AG08396 (cell line): ENCODE measurements at regions not wholly inside any gene's neighbourhood (a gene's known extent, or its start where the extent isn't known, plus 50 kb on each side); places are given as distances from the start of the nearest gene placed in this dataset.
A peak's percentile ranks its signal among the peaks of the same experiment; 100 is the strongest.
"Not testable (repeated sequence)": the region's sequence is repeated elsewhere in the genome, so short reads cannot be mapped to it uniquely, and the experiment has no call there.

Experiments
- DNase-seq: peaks from one replicate; pipeline ENCODE4 v3.0.0; 2012; ENCODE audit warnings: low spot score, mixed read lengths

GRCh38 chr18:2223849-2224248, 347.5 kb downstream of the METTL4 start:
- DNase-seq = peak; percentile 10

GRCh38 chr18:2236232-2236631, 335.1 kb downstream of the METTL4 start:
- no peak for DNase-seq

- no peak for DNase-seq
These were observed 333.6 kb downstream of the METTL4 start for GRCh38 chr18:2237706-2238105.

GRCh38 chr18:2240311-2240705, 331.0 kb downstream of the METTL4 start:
- peak; percentile 44 for DNase-seq

- no peak for DNase-seq
These were observed 326.7 kb downstream of the METTL4 start for GRCh38 chr18:2244641-2245040.

- DNase-seq = not testable (repeated sequence)
These were observed 324.2 kb downstream of the METTL4 start for GRCh38 chr18:2247101-2247500.

- DNase-seq = no peak
These were observed 316.3 kb downstream of the METTL4 start for GRCh38 chr18:2254977-2255376.

GRCh38 chr18:2256577-2256976, 314.7 kb downstream of the METTL4 start:
- DNase-seq = no peak

- no peak for DNase-seq
These were observed 312.4 kb downstream of the METTL4 start for GRCh38 chr18:2258954-2259353.

- no peak for DNase-seq
These were observed 307.9 kb downstream of the METTL4 start for GRCh38 chr18:2263303-2263890.

- DNase-seq = no peak
These were observed 296.7 kb downstream of the METTL4 start for GRCh38 chr18:2274613-2275012.

GRCh38 chr18:2281086-2281485, 290.2 kb downstream of the METTL4 start:
- DNase-seq = no peak

- DNase-seq = no peak
These were observed 289.6 kb downstream of the METTL4 start for GRCh38 chr18:2281523-2282199.

GRCh38 chr18:2293109-2293839, 278.0 kb downstream of the METTL4 start:
- DNase-seq = no peak

GRCh38 chr18:2301316-2301715, 270.0 kb downstream of the METTL4 start:
- no peak for DNase-seq

GRCh38 chr18:2302012-2302411, 269.3 kb downstream of the METTL4 start:
- no peak for DNase-seq

GRCh38 chr18:2302628-2303516, 268.4 kb downstream of the METTL4 start:
- DNase-seq = peak; percentile 35

- DNase-seq = peak; percentile 18
These were observed 267.6 kb downstream of the METTL4 start for GRCh38 chr18:2303517-2304238.

GRCh38 chr18:2304378-2305175, 266.7 kb downstream of the METTL4 start:
- DNase-seq = no peak

GRCh38 chr18:2306606-2307005, 264.7 kb downstream of the METTL4 start:
- DNase-seq = no peak

- no peak for DNase-seq
These were observed 260.4 kb downstream of the METTL4 start for GRCh38 chr18:2310886-2311285.
